Thoracic aorta (tissue), 2 donors: ENCODE measurements at regions not wholly inside any gene's neighbourhood (a gene's known extent, or its start where the extent isn't known, plus 50 kb on each side); places are given as distances from the start of the nearest gene placed in this dataset.

Experiments
- ATAC-seq: fragments of 150-250 bp; one replicate; pipeline ENCODE4 v1.8.0; 2017; ENCODE audit warnings: low read depth; ENCODE audit not compliant: insufficient number of reproducible peaks, low FRiP score
- DNase-seq: peaks from one replicate; pipeline ENCODE4 v3.0.0-alpha.2; 2020; ENCODE audit warnings: low spot score
- H3K27ac ChIP-seq, 2 donors: fragments of 200-600 bp; sonication (generic); 1 replicate in 1 of 2; 2 replicates in 1 of 2; pipeline ENCODE4 v1.5.1; 2016; ENCODE audit warnings: mild to moderate bottlenecking in 2 of 2, moderate library complexity in 2 of 2
- H3K27me3 ChIP-seq: fragments of 200-600 bp; sonication (generic); replicated peaks from 2 replicates; pipeline ENCODE4 v1.6.0; 2016; ENCODE audit warnings: mild to moderate bottlenecking; ENCODE audit not compliant: insufficient read depth
- H3K36me3 ChIP-seq: fragments of 200-600 bp; sonication (generic); one replicate; pipeline ENCODE4 v1.5.1; 2016
- H3K4me1 ChIP-seq, 2 donors: fragments of 200-600 bp; sonication (generic); 1 replicate in 1 of 2; 2 replicates in 1 of 2; pipeline versions ENCODE4 v1.5.1 to v1.6.0; 2016; ENCODE audit warnings: low read depth in 2 of 2, mild to moderate bottlenecking in 1 of 2; ENCODE audit not compliant: control insufficient read depth in 1 of 2
- H3K4me3 ChIP-seq: fragments of 200-600 bp; sonication (generic); 2 replicates; pipeline ENCODE4 v1.5.1; 2016; ENCODE audit warnings: mild to moderate bottlenecking
- H3K9me3 ChIP-seq: fragments of 200-600 bp; sonication (generic); 2 replicates; pipeline ENCODE4 v1.5.1; 2016
- TF ChIP-seq, protein P1 (sequence below): fragments of 200-600 bp; sonication (generic); IDR thresholded peaks from one replicate; pipeline ENCODE4 v1.5.1; 2019; ENCODE audit warnings: antibody characterized with exemption

DNA sequence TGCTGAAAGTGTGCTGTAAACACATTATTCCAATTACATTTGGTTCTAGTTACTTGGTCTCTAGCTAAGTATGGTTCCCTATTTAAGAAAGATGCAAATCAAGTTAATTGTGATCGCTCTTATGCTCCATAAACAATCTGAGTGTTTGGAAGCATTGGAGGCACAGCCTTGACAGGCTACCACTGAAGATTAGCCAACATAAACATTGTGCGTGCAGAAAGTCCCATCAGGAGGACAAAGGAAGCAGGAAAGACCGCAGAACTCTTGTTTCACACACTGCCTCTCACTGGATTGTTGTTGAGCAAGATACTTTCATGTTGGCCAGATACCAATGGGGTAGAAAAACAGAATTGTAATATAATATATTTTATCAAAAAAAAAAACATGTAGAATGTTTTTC lies 814.4 kb downstream of the EFNB2 start:
- Histone ChIP-seq H3K9me3 (no peaks in the 10 kb centered on the region), H3K27me3 (no peaks in the 10 kb centered on the region), H3K36me3 (no peaks in the 10 kb centered on the region), H3K4me1 (no peaks in the 10 kb centered on the region), H3K4me3 (no peak overlapping the region), H3K27ac (no peak overlapping the region)
- ATAC-seq = no peak
- TF ChIP-seq, protein P1, sequence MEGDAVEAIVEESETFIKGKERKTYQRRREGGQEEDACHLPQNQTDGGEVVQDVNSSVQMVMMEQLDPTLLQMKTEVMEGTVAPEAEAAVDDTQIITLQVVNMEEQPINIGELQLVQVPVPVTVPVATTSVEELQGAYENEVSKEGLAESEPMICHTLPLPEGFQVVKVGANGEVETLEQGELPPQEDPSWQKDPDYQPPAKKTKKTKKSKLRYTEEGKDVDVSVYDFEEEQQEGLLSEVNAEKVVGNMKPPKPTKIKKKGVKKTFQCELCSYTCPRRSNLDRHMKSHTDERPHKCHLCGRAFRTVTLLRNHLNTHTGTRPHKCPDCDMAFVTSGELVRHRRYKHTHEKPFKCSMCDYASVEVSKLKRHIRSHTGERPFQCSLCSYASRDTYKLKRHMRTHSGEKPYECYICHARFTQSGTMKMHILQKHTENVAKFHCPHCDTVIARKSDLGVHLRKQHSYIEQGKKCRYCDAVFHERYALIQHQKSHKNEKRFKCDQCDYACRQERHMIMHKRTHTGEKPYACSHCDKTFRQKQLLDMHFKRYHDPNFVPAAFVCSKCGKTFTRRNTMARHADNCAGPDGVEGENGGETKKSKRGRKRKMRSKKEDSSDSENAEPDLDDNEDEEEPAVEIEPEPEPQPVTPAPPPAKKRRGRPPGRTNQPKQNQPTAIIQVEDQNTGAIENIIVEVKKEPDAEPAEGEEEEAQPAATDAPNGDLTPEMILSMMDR = no peak
- no peak for DNase-seq

DNA sequence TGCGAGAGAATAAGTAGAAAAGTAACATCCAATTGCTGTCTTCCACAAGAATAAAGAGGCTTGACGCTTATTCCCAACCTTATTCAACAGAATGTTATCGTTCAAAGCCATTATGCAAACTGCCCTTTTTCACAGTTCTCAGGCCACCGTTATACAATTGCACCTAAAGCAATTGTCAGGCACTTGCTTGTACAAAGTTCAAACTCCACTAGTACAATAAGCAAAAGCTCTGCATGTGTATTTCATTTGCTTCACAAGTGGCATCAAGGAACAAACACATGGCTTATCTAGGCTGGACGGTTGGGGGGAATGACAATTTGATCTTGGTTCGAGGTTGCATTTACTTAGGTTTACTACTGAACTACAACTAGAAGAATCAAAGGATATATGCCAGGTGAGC lies 815.6 kb downstream of the EFNB2 start:
- no peaks in the 10 kb centered on the region for H3K36me3 ChIP-seq
- H3K4me3 ChIP-seq = no peak overlapping the region
- DNase-seq = no peak
- no peaks in the 10 kb centered on the region for H3K27me3 ChIP-seq
- H3K4me1 ChIP-seq = no peaks in the 10 kb centered on the region
- TF ChIP-seq, protein P1 = no peak
- no peaks in the 10 kb centered on the region for H3K9me3 ChIP-seq
- no peak overlapping the region for H3K27ac ChIP-seq
- no peak for ATAC-seq

DNA sequence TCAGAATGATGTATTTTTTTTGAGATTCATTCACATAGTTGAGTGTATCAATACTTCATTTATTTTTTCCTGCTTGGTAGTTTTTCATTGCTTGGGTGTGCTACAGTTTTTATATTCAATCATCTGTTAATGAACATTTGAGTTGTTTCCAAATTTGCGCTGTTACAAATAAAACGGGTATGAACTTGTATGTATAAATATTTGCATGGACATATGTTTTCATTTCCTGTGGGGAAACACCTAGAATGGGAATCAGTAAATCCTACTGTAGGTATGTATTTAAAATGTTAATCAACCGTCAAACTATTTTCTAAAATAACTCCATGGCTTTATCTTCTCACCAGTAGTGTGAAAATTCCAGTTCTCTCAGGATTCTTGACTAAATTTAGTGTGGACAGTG lies 826.3 kb downstream of the EFNB2 start:
- Histone ChIP-seq H3K4me3 (no peak overlapping the region), H3K4me1 (no peaks in the 10 kb centered on the region), H3K36me3 (no peaks in the 10 kb centered on the region), H3K9me3 (no peaks in the 10 kb centered on the region), H3K27ac (no peak overlapping the region), H3K27me3 (no peaks in the 10 kb centered on the region)
- no peak for ATAC-seq
- no peak for DNase-seq
- TF ChIP-seq, protein P1 = no peak

DNA sequence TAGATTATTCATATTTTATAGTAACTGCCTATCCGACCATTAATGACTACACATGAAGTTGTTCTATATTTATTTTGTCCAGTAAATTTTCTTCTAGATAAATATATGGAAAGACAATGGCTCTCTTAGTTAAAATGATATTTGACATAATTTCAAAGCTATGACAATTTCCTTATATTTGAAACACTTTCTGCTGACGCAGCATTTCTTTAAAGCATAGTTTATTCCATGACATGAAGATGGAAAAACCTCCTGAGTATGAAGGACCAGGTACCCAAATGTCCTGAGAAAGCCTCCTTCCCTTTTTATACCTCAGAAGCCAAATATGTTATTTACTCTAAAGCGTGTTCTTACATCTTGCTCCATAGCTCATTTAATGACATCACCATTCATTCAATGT lies 831.6 kb downstream of the EFNB2 start:
- no peak for ATAC-seq
- Histone ChIP-seq H3K27ac (no peak overlapping the region), H3K4me1 (peaks cover 0 to 6% of the 10 kb centered on the region in 2 donors), H3K9me3 (no peaks in the 10 kb centered on the region), H3K27me3 (no peaks in the 10 kb centered on the region), H3K4me3 (no peak overlapping the region), H3K36me3 (no peaks in the 10 kb centered on the region)
- TF ChIP-seq, protein P1 = no peak
- DNase-seq = no peak

DNA sequence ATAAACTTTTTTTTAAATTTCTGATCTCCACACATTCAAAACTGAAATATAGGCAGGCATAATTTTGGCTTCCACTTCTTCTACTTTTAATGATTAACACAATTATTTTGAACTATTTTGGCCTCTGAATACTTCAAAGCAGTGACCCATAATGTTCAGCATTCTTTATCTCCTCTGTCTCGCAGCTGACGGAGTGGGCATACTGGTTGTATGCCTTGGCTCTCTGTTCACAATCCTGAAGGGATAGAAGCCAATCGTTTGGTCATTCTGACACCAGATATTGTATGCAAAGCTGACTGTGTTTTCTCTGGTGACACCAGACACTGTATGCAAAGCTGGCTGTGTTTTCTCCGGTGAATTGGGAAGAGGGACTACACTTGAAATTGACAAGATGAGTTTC lies 833.0 kb downstream of the EFNB2 start:
- Histone ChIP-seq H3K36me3 (no peaks in the 10 kb centered on the region), H3K4me1 (peaks cover 0 to 6% of the 10 kb centered on the region in 2 donors), H3K4me3 (no peak overlapping the region), H3K27ac (no peak overlapping the region), H3K27me3 (no peaks in the 10 kb centered on the region), H3K9me3 (no peaks in the 10 kb centered on the region)
- TF ChIP-seq, protein P1 = no peak
- DNase-seq = no peak
- no peak for ATAC-seq
